ENCODE measurements at regions not wholly inside any gene's neighbourhood (a gene's known extent, or its start where the extent isn't known, plus 50 kb on each side); places are given as distances from the start of the nearest gene placed in this dataset.

GRCh38 chr2:217367464-217367863, 507.6 kb upstream of the TNP1 start:
- TF ChIP-seq CTCF (IDR thresholded peaks at IDR 0.05; ENCODE audit: low read depth, low read length) = no peak
- no peak for TF ChIP-seq MAX (IDR thresholded peaks at IDR 0.05; ENCODE audit: low read depth, low read length)
- no peak for TF ChIP-seq POLR2A (IDR thresholded peaks at IDR 0.05; ENCODE audit: extremely low read depth, insufficient read length)

Data from NB4 (cell line).